Natural killer cell (primary cell): ENCODE measurements at regions not wholly inside any gene's neighbourhood (a gene's known extent, or its start where the extent isn't known, plus 50 kb on each side); places are given as distances from the start of the nearest gene placed in this dataset.
"Not testable (repeated sequence)": the region's sequence is repeated elsewhere in the genome, so short reads cannot be mapped to it uniquely, and the experiment has no call there.

Experiments used
- ATAC-seq, 3 donors: fragments of 150-1000 bp in 2 of 3; fragments of 200-7000 bp in 1 of 3; cut with Tn5 transposase; 1 replicate in 1 of 3; 2 replicates in 2 of 3; pipeline ENCODE4 v1.10.0; 2021; ENCODE audit warnings: mild to moderate bottlenecking in 2 of 3, moderate library complexity in 2 of 3
- DNase-seq, 2 donors: peaks; one replicate each; pipeline versions ENCODE4 v3.0.0 to v3.0.0-alpha.2; 2013 to 2021; ENCODE audit warnings: mixed read lengths in 1 of 2
- H3K27ac ChIP-seq: one replicate; pipeline ENCODE4 v1.5.1; 2013; ENCODE audit warnings: mild to moderate bottlenecking, low read length
- H3K27me3 ChIP-seq: one replicate; pipeline ENCODE4 v1.6.1; 2013; ENCODE audit warnings: low read length; ENCODE audit not compliant: control insufficient read depth, insufficient read depth
- H3K36me3 ChIP-seq: one replicate; pipeline ENCODE4 v1.6.1; 2013; ENCODE audit warnings: low read length; ENCODE audit not compliant: control insufficient read depth, insufficient read depth
- H3K4me1 ChIP-seq: one replicate; pipeline ENCODE4 v1.6.1; 2013; ENCODE audit warnings: low read length; ENCODE audit not compliant: control insufficient read depth, insufficient read depth
- H3K4me3 ChIP-seq: one replicate; pipeline ENCODE4 v1.5.1; 2013; ENCODE audit warnings: low read length
- H3K9me3 ChIP-seq: one replicate; pipeline ENCODE4 v1.6.1; 2013; ENCODE audit warnings: low read length; ENCODE audit not compliant: control insufficient read depth, insufficient read depth
- H3K27ac Mint-ChIP-seq, 2 donors: one replicate each; pipeline ENCODE4 v1.8.0; 2022; ENCODE audit warnings: mild to moderate bottlenecking in 2 of 2, mixed read lengths in 2 of 2, moderate library complexity in 1 of 2
- H3K27me3 Mint-ChIP-seq, 2 donors: one replicate each; pipeline ENCODE4 v1.8.0; 2022; ENCODE audit warnings: low read depth in 2 of 2, mixed read lengths in 2 of 2
- H3K36me3 Mint-ChIP-seq: one replicate; pipeline ENCODE4 v1.8.0; 2022; ENCODE audit warnings: mixed read lengths
- H3K4me1 Mint-ChIP-seq, 2 donors: one replicate each; pipeline ENCODE4 v1.8.0; 2022; ENCODE audit warnings: mixed read lengths in 2 of 2
- H3K4me3 Mint-ChIP-seq: one replicate; pipeline ENCODE4 v1.8.0; 2022; ENCODE audit warnings: mild to moderate bottlenecking, moderate library complexity, mixed read lengths
- H3K9me3 Mint-ChIP-seq, 2 donors: one replicate each; pipeline ENCODE4 v1.8.0; 2022; ENCODE audit warnings: mixed read lengths in 2 of 2
- WGBS: methylation state at CpG from one replicate; pipeline ENCODE4 v1.1.7; 2013; ENCODE audit warnings: missing lambda C conversion rate; ENCODE audit not compliant: insufficient coverage; 5-methylcytosine and 5-hydroxymethylcytosine counted together
- intact Hi-C: fragments of 100-400 bp; cut with micrococcal nuclease; formaldehyde crosslinking; loops from one replicate; pipeline ENCODE4 v1.14.2; 2022
- TF ChIP-seq, protein P1 (sequence below): fragments of 200-600 bp; IDR thresholded peaks from one replicate; pipeline ENCODE4 v1.8.0; 2022; ENCODE audit warnings: antibody characterized with exemption

DNA sequence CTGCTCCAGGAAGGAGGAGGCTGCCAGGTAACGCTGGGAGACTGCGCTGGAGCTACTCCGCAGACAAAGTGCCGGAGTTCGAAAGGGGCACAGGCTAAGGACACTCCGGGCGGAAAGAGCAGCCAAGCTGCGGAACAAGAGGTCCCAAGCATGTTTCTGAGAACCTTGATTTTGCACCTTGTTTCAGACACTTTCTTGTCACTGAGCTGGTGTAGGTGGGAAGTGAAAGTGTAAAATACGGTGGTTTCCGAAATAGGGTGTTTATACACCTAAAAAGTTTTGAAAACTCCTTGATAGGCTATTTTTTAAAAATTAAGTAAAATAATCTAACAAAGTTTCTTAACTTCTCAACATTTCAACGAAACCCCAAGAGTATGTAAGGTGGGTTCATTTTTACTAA is 278.2 kb downstream of the ANAPC1 start:
- ATAC-seq, H3K36me3 ChIP-seq, H3K27me3 Mint-ChIP-seq, H3K27ac Mint-ChIP-seq, H3K27me3 ChIP-seq, DNase-seq, H3K9me3 Mint-ChIP-seq, H3K27ac ChIP-seq, H3K4me1 ChIP-seq, intact Hi-C loops, H3K4me1 Mint-ChIP-seq, H3K36me3 Mint-ChIP-seq, H3K4me3 ChIP-seq, H3K4me3 Mint-ChIP-seq, H3K9me3 ChIP-seq: not testable (repeated sequence)
- WGBS = 89% methylated on average over 6 of the region's 11 CpGs

DNA sequence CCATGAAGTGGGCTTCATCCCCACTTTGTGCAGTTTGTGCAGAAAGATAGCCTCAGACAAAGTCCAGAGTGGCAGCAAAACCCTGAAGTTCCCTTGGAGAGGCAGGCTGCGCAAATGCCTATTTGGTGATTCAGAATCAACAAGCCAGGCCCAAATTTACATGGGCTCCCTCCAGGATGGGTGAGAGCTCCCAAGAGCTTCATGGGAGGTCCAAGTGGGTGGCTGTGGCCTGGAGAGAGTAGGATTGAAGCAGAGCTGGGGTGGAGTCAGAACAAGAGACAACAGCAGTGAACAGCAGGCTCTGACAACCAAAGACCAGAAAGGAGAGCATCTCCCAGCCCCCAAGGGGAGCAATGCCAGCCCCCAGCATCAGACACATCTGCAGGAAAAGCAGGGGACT is 277.4 kb downstream of the ANAPC1 start:
- H3K27me3 ChIP-seq, H3K4me1 Mint-ChIP-seq, H3K9me3 ChIP-seq, H3K27ac Mint-ChIP-seq, H3K9me3 Mint-ChIP-seq, H3K4me3 ChIP-seq, H3K27me3 Mint-ChIP-seq, DNase-seq, H3K27ac ChIP-seq, H3K4me3 Mint-ChIP-seq, H3K4me1 ChIP-seq, intact Hi-C loops, H3K36me3 Mint-ChIP-seq, H3K36me3 ChIP-seq, ATAC-seq: not testable (repeated sequence)
- no CpG with 5 or more reads among the region's 1 CpG for whole genome bisulfite sequencing

GRCh38 chr2:111609146-111609844 is 274.7 kb downstream of the ANAPC1 start:
- H3K36me3 Mint-ChIP-seq, H3K4me1 Mint-ChIP-seq, H3K36me3 ChIP-seq, H3K27me3 Mint-ChIP-seq, H3K27ac Mint-ChIP-seq, H3K4me3 Mint-ChIP-seq, H3K9me3 ChIP-seq, H3K9me3 Mint-ChIP-seq, H3K27me3 ChIP-seq, H3K4me3 ChIP-seq, H3K27ac ChIP-seq, intact Hi-C loops, H3K4me1 ChIP-seq, DNase-seq, ATAC-seq: not testable (repeated sequence)
- WGBS = no CpG with 5 or more reads among the region's 5 CpGs

- not testable (repeated sequence) for H3K27ac Mint-ChIP-seq, H3K4me3 ChIP-seq
Observed at GRCh38 chr2:111610035-111610434, 274.0 kb downstream of the ANAPC1 start.

GRCh38 chr2:111616651-111617218 is 267.3 kb downstream of the ANAPC1 start:
- no peak overlapping the region for H3K4me3 ChIP-seq
- H3K4me1 ChIP-seq = peaks cover 13% of the 10 kb centered on the region
- H3K27me3 Mint-ChIP-seq = peaks cover 5 to 13% of the 10 kb centered on the region in 2 donors
- H3K36me3 Mint-ChIP-seq = no peaks in the 10 kb centered on the region
- no peak overlapping the region for H3K27ac ChIP-seq
- H3K9me3 ChIP-seq = no peaks in the 10 kb centered on the region
- DNase-seq (no peak), ATAC-seq (no peak)
- no peaks in the 10 kb centered on the region for H3K36me3 ChIP-seq
- H3K27me3 ChIP-seq = no peaks in the 10 kb centered on the region
- intact Hi-C loops = no loop called here
- TF ChIP-seq, protein P1, sequence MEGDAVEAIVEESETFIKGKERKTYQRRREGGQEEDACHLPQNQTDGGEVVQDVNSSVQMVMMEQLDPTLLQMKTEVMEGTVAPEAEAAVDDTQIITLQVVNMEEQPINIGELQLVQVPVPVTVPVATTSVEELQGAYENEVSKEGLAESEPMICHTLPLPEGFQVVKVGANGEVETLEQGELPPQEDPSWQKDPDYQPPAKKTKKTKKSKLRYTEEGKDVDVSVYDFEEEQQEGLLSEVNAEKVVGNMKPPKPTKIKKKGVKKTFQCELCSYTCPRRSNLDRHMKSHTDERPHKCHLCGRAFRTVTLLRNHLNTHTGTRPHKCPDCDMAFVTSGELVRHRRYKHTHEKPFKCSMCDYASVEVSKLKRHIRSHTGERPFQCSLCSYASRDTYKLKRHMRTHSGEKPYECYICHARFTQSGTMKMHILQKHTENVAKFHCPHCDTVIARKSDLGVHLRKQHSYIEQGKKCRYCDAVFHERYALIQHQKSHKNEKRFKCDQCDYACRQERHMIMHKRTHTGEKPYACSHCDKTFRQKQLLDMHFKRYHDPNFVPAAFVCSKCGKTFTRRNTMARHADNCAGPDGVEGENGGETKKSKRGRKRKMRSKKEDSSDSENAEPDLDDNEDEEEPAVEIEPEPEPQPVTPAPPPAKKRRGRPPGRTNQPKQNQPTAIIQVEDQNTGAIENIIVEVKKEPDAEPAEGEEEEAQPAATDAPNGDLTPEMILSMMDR = no peak
- H3K4me1 Mint-ChIP-seq = peaks cover 10 to 22% of the 10 kb centered on the region in 2 donors
- no peaks in the 10 kb centered on the region for H3K9me3 Mint-ChIP-seq
- no peak overlapping the region for H3K27ac Mint-ChIP-seq
- WGBS = 96% methylated on average over 8 of the region's 8 CpGs
- H3K4me3 Mint-ChIP-seq = no peak overlapping the region

More at GRCh38 chr2:111610035-111610434, 274.0 kb downstream of the ANAPC1 start:
- H3K27me3 ChIP-seq, intact Hi-C loops, H3K27ac ChIP-seq, H3K9me3 Mint-ChIP-seq, ATAC-seq, H3K36me3 Mint-ChIP-seq, H3K4me1 Mint-ChIP-seq, H3K27me3 Mint-ChIP-seq, H3K4me1 ChIP-seq, H3K36me3 ChIP-seq, H3K9me3 ChIP-seq, DNase-seq, H3K4me3 Mint-ChIP-seq: not testable (repeated sequence)
- WGBS = 85% methylated on average over 2 of the region's 2 CpGs
